HG02610 (cell line): ENCODE measurements at regions not wholly inside any gene's neighbourhood (a gene's known extent, or its start where the extent isn't known, plus 50 kb on each side); places are given as distances from the start of the nearest gene placed in this dataset.
"Not testable (repeated sequence)": the region's sequence is repeated elsewhere in the genome, so short reads cannot be mapped to it uniquely, and the experiment has no call there.

Experiments
- ATAC-seq: cut with Tn5 transposase; IDR thresholded peaks from one replicate; pipeline ENCODE4 v1.9.1; 2021; ENCODE audit warnings: mild to moderate bottlenecking, moderate library complexity; ENCODE audit not compliant: unreplicated experiment

- ATAC-seq = not testable (repeated sequence)
Observed at GRCh38 chr11:80257319-80258015, 816.6 kb upstream of the TENM4 start.

GRCh38 chr11:80255021-80255420 is 814.2 kb upstream of the TENM4 start:
- ATAC-seq = no peak

DNA sequence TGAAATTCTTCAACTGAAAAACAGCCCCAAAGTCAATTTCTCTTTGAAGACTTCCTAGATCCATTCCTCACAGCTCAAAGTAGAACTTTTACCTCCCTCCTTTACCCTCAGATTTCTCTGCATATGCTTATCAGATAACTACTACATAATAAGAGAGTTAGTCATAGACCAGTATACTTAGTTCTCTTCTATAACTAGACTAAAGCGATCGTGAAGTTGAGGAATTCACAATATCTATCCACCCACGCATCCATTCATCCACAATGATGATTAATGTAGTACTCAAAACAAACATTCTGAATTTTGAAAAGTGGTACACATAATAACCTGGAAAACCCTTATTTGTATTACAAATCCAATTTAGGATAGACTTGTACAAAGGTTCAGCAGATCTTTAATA is 800.9 kb upstream of the TENM4 start:
- no peak for ATAC-seq

- ATAC-seq = no peak
Observed at GRCh38 chr11:80240245-80240644, 799.4 kb upstream of the TENM4 start.

DNA sequence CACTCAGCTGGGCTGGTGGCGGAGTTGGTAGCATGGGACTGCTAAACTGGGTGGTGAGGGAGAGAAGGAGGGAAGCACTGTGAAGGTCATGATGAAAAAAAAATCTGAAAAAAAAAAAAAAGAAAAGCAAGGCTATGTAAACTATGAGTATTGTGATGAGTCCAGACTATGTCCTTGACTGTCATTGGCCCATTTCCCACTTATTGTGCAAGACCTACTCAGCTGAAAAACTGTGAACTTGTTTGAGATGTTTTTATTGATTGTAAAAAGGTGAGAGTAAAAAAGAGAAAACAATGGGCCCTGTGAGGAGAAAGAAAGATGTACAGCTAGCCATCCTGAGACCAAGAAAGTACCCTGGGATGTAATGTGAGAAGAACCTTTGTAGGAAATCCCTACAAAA is 798.4 kb upstream of the TENM4 start:
- ATAC-seq = no peak

- no peak for ATAC-seq
Observed at GRCh38 chr11:80227915-80228314, 787.1 kb upstream of the TENM4 start.

- no peak for ATAC-seq
Observed at GRCh38 chr11:80214413-80214812, 773.6 kb upstream of the TENM4 start.

- no peak for ATAC-seq
Observed at GRCh38 chr11:80211673-80212072, 770.8 kb upstream of the TENM4 start.

DNA sequence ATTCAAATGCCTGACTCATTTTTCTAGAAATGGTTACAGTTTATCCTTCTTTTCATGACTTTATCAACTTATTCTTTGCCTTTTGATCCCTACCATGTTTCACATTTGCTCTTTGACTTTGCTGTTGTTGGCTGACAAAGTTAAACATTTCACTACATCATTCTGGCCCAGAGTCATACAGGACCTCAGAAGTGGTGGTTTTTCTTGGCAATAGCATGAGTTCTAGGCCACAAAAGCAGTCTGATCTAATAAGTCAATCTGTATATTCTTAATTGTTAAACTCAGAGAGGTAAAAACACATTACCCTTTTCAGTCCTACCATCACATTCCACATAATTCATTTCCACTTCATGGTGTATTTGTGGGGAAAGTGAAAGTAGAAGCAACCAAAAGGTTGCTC is 763.2 kb upstream of the TENM4 start:
- no peak for ATAC-seq

- no peak for ATAC-seq
Observed at GRCh38 chr11:80196932-80197554, 756.2 kb upstream of the TENM4 start.

- no peak for ATAC-seq
Observed at GRCh38 chr11:80196041-80196440, 755.2 kb upstream of the TENM4 start.

GRCh38 chr11:80194625-80195024 is 753.8 kb upstream of the TENM4 start:
- ATAC-seq = no peak

DNA sequence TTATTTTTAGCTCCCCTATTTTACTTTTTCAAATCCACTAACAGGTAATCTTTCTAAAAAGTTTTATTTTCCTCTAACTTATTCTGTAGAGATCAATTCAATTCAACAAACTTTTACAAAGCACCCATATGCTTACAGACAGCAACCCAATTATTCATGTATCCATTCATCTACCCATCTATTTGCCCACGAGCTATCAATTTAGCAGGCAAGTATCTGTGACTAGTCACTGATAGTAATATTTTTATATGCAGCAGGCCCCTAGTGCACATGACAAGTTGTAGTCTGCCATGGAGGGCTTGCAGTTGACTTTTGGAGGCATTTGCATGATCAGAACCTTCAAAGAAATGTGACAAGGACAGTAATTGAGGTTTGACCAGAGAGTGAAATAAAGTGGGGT is 753.2 kb upstream of the TENM4 start:
- no peak for ATAC-seq

DNA sequence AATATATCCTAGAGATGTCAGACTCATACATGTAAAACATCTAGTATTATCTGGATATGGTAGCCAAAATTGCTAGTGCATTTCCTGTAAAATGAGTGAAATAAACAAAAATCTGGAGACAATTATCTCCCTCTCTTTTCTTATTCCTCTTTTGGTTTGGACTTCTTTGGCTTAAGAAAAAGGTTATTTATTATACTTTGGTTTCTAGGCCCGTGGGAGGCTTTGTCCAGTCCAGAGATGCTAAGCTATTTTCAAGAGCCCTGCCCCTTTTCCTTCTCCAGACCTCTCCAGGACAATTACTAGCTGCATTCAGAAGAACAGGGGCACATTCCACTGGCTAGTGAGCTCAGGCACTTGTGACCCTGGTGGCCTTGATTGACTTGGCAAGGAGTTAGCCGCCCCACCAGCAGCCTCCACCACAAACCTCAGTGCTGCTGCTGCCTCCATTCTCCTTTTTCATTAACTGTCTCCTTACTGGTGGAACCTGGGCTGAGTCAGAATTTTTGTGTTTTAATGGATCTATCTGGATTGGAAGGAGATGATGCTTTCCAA is 747.3 kb upstream of the TENM4 start:
- no peak for ATAC-seq

GRCh38 chr11:80186692-80187091 is 745.9 kb upstream of the TENM4 start:
- ATAC-seq = no peak

DNA sequence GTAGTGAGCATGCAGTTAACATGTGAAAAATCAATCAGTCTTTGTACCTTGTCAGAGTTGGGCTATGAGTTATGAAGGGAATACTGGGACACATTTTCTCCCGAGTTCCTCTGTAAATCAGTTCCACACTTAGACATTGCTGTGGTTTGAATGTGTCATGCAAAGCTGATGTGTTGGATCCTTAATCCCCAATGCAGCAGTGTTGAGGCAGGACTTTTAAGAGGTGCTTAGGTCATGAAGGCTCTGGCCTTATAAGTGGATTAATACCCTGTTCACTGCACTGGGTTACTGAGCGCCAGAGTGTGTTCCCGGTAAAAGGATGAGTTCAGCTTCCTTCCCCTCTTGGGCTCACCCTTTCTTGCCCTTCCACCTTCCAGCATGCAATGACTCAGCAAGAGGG is 742.1 kb upstream of the TENM4 start:
- ATAC-seq = no peak

DNA sequence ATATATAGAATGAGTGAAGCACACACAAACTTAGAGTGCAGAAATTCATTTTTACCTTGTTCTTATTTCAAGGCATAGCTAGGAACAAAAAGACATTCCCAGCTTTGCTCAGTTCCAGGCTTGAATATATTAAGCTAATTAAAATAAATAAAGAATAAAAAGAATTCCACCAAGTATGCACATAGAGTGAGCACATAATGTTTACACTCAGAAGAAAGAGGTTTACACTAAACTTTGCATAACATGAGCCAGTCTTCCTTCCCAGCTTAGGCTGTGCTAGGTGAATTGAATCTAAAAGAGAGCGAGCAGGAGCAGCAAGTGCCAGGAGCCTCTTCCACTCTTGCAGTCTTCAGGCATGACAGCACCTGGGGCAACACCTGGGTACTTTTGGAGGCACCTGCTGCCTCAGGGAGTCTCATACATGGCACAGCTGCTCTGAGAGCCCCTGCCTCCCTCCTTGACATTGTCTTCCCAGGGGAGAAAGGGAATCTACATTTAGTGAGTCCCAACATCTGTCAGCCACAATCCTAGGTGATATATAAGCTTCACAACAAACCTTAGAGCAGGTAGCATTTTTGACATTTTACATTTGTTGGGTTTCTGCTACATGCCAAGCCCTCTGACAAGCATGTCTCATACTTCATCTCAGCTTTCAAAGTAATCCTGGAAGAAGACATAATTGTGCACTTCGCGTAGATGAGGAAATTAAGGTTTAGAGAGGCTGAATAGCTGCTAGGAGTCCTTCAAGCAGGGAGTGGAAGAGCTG is 732.7 kb upstream of the TENM4 start:
- ATAC-seq = no peak

DNA sequence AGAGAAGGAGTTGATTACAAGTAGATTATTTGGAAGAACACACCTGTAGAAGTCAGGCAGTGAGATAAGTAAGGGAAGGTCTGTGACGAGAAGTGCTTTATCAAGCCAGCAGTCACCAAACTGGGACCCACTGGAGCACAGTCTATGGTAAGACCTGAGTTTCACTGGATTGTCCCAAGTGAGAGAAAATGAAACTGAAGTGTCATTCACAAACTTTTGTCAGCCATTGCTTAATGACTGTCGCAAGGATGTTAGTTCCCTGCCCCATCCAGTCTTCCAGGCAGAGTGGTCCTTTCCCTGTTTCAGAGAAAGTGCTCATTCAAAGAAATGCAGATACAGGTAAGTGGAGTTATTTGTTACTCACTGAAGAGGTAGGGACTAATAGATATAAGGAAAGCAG is 728.0 kb upstream of the TENM4 start:
- ATAC-seq = no peak

DNA sequence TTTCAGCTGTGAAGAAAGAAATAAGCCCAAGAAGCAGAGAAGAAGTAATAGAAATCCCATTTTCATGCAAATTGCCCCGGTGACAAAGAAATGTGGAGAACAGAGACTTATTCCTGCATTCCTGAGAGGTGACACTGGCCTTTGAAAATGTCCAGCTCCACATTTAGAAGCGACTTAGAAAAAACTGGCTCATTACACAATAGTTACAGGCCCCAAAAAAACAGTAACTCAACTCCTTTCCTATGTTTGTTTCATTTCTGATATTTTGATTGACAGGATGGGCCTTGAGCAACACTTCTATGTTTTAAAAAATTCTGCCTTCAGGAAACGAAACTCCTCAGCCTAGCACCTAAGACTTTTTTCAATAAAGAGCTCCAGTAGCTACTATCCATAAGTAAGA is 726.9 kb upstream of the TENM4 start:
- ATAC-seq = no peak

DNA sequence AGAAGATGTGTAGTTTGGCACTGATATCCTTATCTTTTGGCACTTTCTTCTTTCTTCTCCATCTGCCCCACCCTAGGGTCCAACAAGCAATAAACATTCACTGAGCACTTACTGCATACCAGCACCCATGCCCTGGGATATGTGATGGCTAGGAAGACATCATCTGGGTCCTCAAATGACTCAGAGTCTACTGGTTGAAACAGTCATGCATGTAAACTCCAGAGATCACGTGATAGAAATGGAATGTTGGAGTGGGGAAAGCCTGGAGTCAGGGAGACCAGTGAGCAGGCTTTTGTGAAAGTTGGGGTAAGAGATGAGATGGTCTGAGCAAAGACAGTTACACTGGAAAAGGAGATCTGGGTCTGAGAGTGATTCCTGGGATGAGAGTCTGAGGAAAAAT is 724.9 kb upstream of the TENM4 start:
- no peak for ATAC-seq

GRCh38 chr11:80163441-80163840 is 722.6 kb upstream of the TENM4 start:
- no peak for ATAC-seq

- ATAC-seq = no peak
Observed at GRCh38 chr11:80163011-80163410, 722.2 kb upstream of the TENM4 start.
